IPS DF 6.9 (cell line): ENCODE measurements at regions not wholly inside any gene's neighbourhood (a gene's known extent, or its start where the extent isn't known, plus 50 kb on each side); places are given as distances from the start of the nearest gene placed in this dataset.
"Not testable (repeated sequence)": the region's sequence is repeated elsewhere in the genome, so short reads cannot be mapped to it uniquely, and the experiment has no call there.

ENCODE experiments used
- DNase-seq: peaks from one replicate; pipeline ENCODE4 v3.0.0-alpha.2; 2013; ENCODE audit warnings: low read depth, low spot score
- H3K27ac ChIP-seq: one replicate; pipeline ENCODE4 v1.5.1; 2013; ENCODE audit warnings: low read length, control low read depth
- H3K27me3 ChIP-seq: 2 replicates; pipeline ENCODE4 v1.6.1; 2013; ENCODE audit warnings: mild to moderate bottlenecking, low read length; ENCODE audit not compliant: control insufficient read depth, insufficient read depth
- H3K36me3 ChIP-seq: 2 replicates; pipeline ENCODE4 v1.6.1; 2013; ENCODE audit warnings: low read length; ENCODE audit not compliant: control insufficient read depth, insufficient read depth
- H3K4me1 ChIP-seq: 2 replicates; pipeline ENCODE4 v1.6.1; 2013; ENCODE audit warnings: low read length; ENCODE audit not compliant: control insufficient read depth, insufficient read depth
- H3K4me3 ChIP-seq: 2 replicates; pipeline ENCODE4 v1.5.1; 2013; ENCODE audit warnings: mild to moderate bottlenecking, low read length
- H3K9me3 ChIP-seq: 2 replicates; pipeline ENCODE4 v1.6.1; 2013; ENCODE audit warnings: low read length, inconsistent platforms; ENCODE audit not compliant: control insufficient read depth, insufficient read depth
- WGBS: extraction: QIAGEN DNeasy Blood & Tissue Kit; methylation state at CpG from one replicate; pipeline ENCODE4 v1.1.7; 2013; ENCODE audit warnings: mixed read lengths, missing lambda C conversion rate; ENCODE audit not compliant: insufficient read length, insufficient coverage; 5-methylcytosine and 5-hydroxymethylcytosine counted together

DNA sequence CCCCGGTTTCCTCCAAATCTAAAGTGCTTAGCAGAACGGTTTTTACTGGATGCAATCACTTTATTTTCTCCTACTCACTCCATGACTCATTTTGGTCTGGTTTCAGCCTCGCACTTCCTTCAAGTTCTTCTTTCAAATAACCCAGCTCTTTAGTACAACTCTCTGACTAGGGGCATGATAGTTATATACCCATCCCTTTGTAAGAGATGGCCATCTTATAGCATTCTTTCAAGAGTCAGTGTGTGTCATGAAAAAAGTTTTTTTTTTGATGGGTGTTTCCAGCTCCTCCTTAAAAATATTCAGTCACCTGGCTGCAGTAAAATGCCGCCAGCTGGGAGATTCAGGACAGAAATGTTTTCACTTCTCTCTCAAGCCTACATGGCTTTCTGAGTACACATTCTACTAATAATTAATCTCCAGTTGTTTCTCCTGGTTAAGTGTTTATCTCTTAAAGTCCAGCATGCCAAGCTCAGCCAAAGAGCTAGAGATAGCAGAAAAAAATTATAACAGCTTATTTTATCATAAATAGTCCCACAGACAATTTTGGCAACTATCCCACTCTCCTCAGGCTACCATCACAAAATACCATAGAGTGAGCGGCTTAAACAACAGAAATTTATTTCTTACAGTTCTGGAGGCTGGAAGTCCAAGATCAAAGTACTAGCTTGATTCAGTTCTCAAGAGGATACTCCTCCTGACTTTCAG, 139.3 kb downstream of the GASK1B start:
- H3K4me1 ChIP-seq: no peaks in the 10 kb centered on the region
- no peak overlapping the region for H3K4me3 ChIP-seq
- H3K27ac ChIP-seq: no peak overlapping the region
- H3K9me3 ChIP-seq: no peaks in the 10 kb centered on the region
- no peak for DNase-seq
- WGBS: no CpG with 5 or more reads among the region's 5 CpGs
- no peaks in the 10 kb centered on the region for H3K36me3 ChIP-seq
- no peaks in the 10 kb centered on the region for H3K27me3 ChIP-seq

DNA sequence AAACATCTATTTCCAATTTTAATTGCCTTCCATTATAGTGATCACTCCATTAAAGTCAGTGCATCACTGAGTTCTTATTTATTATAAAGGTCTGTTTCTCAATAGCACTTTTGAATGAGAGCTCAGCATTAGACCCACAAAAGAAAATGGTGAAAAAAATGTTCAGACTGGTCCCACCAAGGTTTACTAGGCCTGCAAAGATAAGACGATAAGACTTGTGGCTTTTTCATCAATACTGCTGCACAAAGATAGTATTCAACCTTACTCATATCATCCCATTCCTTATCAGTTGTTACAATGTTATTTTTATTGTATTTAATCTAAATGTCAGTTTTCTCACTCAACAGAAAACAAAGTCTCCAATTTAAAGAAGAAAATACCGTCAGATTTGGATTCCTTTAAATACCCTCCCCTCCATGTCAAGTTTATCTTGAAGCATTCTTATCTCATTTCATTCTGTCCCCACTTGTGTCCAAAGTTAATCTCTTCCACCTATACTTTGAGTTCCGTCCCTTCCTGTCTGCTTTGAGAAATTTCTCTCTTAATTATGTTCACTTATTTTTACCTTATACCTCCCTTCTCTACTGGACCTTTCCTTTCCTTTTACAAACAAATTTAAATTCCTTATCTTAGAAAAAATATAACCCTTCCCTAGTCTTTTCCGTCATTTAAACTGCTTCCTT, 140.0 kb downstream of the GASK1B start:
- Histone ChIP-seq H3K4me1 (no peaks in the 10 kb centered on the region), H3K36me3 (no peaks in the 10 kb centered on the region)
- 100% methylated on average over 1 of the region's 4 CpGs for WGBS

GRCh38 chr4:158028381-158028780, 144.4 kb downstream of the GASK1B start:
- H3K4me1 ChIP-seq, DNase-seq, H3K9me3 ChIP-seq, H3K27ac ChIP-seq, H3K36me3 ChIP-seq, H3K27me3 ChIP-seq, H3K4me3 ChIP-seq: not testable (repeated sequence)

More for the DNA sequence above, 140.0 kb downstream of the GASK1B start:
- no peak overlapping the region for H3K27ac ChIP-seq
- no peak overlapping the region for H3K4me3 ChIP-seq
- H3K9me3 ChIP-seq: no peaks in the 10 kb centered on the region
- no peak for DNase-seq
- H3K27me3 ChIP-seq: no peaks in the 10 kb centered on the region

GRCh38 chr4:158025131-158025530, 147.7 kb downstream of the GASK1B start:
- no peak for DNase-seq
- no peaks in the 10 kb centered on the region for H3K9me3 ChIP-seq
- no CpG with 5 or more reads among the region's 1 CpG for WGBS
- no peak overlapping the region for H3K4me3 ChIP-seq
- H3K4me1 ChIP-seq: no peaks in the 10 kb centered on the region
- H3K27ac ChIP-seq: no peak overlapping the region
- no peaks in the 10 kb centered on the region for H3K36me3 ChIP-seq
- no peaks in the 10 kb centered on the region for H3K27me3 ChIP-seq

DNA sequence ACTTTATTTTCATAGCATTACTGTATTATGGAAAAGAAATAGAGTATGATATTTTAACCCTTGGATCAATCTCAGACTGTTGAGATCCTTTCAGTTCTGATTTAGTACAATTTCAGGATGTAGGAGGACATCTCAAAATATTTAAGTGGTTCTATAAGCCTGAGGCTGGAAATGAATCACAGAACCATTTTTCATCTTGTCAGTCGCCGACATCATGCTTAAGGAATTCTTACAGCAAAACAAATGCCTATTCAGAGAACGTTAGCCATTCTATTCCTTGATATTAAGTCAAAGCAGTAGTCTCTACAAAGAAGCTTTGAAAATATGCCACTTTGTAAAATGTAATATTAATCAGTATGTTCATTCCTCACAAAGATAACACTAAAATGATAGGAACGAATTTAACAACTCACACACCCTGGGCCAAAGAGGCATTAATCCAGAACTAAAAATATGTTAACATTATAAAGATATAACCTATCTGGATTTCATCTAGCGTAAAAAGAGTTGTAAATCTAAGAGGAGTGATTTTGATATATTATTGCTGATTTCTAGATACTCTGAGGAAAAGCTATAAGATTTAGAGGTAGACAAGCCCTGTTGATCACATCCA, 152.0 kb downstream of the GASK1B start:
- no peak for DNase-seq
- Histone ChIP-seq H3K27me3 (no peaks in the 10 kb centered on the region), H3K36me3 (no peaks in the 10 kb centered on the region), H3K9me3 (no peaks in the 10 kb centered on the region), H3K4me1 (no peaks in the 10 kb centered on the region), H3K27ac (no peak overlapping the region), H3K4me3 (no peak overlapping the region)
- WGBS: no CpG with 5 or more reads among the region's 5 CpGs

DNA sequence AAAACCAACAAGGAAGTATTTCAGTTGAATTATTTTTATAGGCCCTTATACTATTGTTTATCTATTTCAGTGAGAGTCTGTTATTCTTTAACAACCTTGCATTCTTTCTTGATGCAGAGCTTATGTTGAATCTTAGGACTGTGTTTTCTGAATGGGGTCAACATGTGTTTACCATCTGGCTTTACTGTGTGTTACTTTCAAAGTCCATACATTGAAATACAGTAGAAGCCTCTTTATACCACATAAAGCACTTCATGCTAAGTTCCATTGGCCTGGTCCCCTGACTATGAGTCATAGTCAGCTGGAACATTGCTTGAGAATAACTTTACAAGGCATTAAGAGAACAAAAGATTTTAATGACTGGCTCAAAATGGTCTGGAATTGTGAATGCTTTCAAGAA, 152.6 kb downstream of the GASK1B start:
- no peaks in the 10 kb centered on the region for H3K27me3 ChIP-seq
- no peak overlapping the region for H3K27ac ChIP-seq
- no peaks in the 10 kb centered on the region for H3K4me1 ChIP-seq

DNA sequence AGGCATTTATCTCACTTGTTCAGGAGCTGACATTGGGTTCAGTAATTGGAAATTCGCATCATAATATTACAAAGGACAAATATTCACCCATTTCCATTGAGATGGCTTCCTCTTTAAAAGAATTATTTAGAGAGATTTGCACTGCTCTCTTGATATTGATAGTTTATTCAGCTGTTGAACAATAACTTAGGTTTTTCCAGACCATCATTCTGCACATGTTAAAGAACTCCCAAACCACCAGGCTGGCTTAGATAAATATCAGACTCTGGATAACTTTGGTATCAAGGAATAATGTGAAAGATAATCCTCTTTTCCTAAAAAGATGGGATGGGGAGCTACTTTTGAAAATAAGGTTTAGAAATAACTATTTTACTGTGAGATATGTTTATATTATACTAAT, 154.0 kb downstream of the GASK1B start:
- no peak overlapping the region for H3K4me3 ChIP-seq
- no peaks in the 10 kb centered on the region for H3K36me3 ChIP-seq
- no peak overlapping the region for H3K27ac ChIP-seq
- H3K4me1 ChIP-seq: no peaks in the 10 kb centered on the region
- DNase-seq: no peak
- H3K9me3 ChIP-seq: no peaks in the 10 kb centered on the region
- H3K27me3 ChIP-seq: no peaks in the 10 kb centered on the region
- no CpG with 5 or more reads among the region's 1 CpG for WGBS

More for the DNA sequence above, 152.6 kb downstream of the GASK1B start:
- no peaks in the 10 kb centered on the region for H3K9me3 ChIP-seq
- H3K36me3 ChIP-seq: no peaks in the 10 kb centered on the region
- no peak for DNase-seq
- H3K4me3 ChIP-seq: no peak overlapping the region

DNA sequence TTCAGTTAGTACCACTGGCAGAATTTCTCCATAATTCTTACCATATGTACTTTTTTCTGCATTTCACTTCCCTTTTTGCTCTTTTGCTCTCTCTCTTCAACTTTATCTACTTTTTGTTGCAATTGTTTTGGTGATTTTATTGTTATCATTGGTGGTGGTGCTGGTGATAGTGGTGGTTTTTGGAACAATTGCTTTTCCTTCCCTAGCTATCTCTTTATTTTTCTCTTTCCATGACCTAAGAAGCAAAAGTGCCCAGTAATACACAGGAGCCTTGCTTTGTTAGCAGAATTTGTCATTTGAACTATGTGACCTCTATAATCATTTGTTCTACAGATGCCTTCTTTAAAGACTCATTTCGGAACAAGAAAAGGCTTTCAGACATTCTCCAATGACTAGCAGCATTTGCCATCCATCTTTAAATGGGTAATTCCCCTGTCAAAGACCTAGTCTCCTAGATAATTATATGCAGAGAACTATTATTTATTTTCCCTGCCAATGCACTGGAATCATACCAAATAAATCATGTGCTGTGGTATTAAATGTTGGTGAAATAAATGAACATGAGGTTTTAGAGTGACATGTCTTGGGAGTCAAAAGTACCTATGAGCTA, 154.5 kb downstream of the GASK1B start:
- H3K9me3 ChIP-seq: no peaks in the 10 kb centered on the region
- H3K27me3 ChIP-seq: no peaks in the 10 kb centered on the region
- no peak for DNase-seq
- H3K4me3 ChIP-seq: no peak overlapping the region
- no CpG with 5 or more reads among the region's 1 CpG for WGBS
- no peaks in the 10 kb centered on the region for H3K36me3 ChIP-seq
- no peak overlapping the region for H3K27ac ChIP-seq
- no peaks in the 10 kb centered on the region for H3K4me1 ChIP-seq

GRCh38 chr4:158016511-158016910, 156.3 kb downstream of the GASK1B start:
- no peak for DNase-seq
- H3K9me3 ChIP-seq: no peaks in the 10 kb centered on the region
- no peaks in the 10 kb centered on the region for H3K27me3 ChIP-seq
- no peak overlapping the region for H3K27ac ChIP-seq
- H3K36me3 ChIP-seq: no peaks in the 10 kb centered on the region
- H3K4me1 ChIP-seq: no peaks in the 10 kb centered on the region
- H3K4me3 ChIP-seq: no peak overlapping the region
- WGBS: no CpG with 5 or more reads among the region's 1 CpG

- DNase-seq: no peak
- WGBS: no CpG with 5 or more reads among the region's 3 CpGs
Observed at GRCh38 chr4:158015241-158015640, 157.6 kb downstream of the GASK1B start.

More at GRCh38 chr4:158015241-158015640, 157.6 kb downstream of the GASK1B start:
- no peak overlapping the region for H3K27ac ChIP-seq
- H3K4me1 ChIP-seq: no peaks in the 10 kb centered on the region
- no peaks in the 10 kb centered on the region for H3K27me3 ChIP-seq
- H3K4me3 ChIP-seq: no peak overlapping the region
- H3K9me3 ChIP-seq: no peaks in the 10 kb centered on the region
- no peaks in the 10 kb centered on the region for H3K36me3 ChIP-seq
